ENCODE measurements at regions not wholly inside any gene's neighbourhood (a gene's known extent, or its start where the extent isn't known, plus 50 kb on each side); places are given as distances from the start of the nearest gene placed in this dataset.

- Histone ChIP-seq H3K4me3 (ENCODE audit: low read length) (no peak overlapping the region), H3K9me3 (ENCODE audit: control insufficient read depth, insufficient read depth, low read length) (no peaks in the 10 kb centered on the region), H3K27ac (ENCODE audit: low read length) (no peak overlapping the region), H3K36me3 (ENCODE audit: control insufficient read depth, insufficient read depth, low read length) (no peaks in the 10 kb centered on the region), H3K27me3 (ENCODE audit: control insufficient read depth, insufficient read depth, low read length) (no peaks in the 10 kb centered on the region), H3K4me1 (ENCODE audit: control insufficient read depth, insufficient read depth, low read length) (no peaks in the 10 kb centered on the region)
- no peak for DNase-seq
- peaks cover 16 to 21% of the 10 kb centered on the region in 2 donors for H3K27me3 Mint-ChIP-seq (ENCODE audit: low read depth in 2 of 2)
- H3K27ac Mint-ChIP-seq, result no peak overlapping the region
- no peak for ATAC-seq
- no peaks in the 10 kb centered on the region for H3K4me1 Mint-ChIP-seq
- no peak for TF ChIP-seq CTCF (IDR thresholded peaks at IDR 0.05)
- no peaks in the 10 kb centered on the region for H3K36me3 Mint-ChIP-seq
- no peak overlapping the region for H3K4me3 Mint-ChIP-seq
- H3K9me3 Mint-ChIP-seq, result no peaks in the 10 kb centered on the region
- intact Hi-C loops (cut with micrococcal nuclease), result no loop called here
- WGBS (ENCODE audit: insufficient coverage), result 89% methylated on average over 6 of the region's 6 CpGs
Measured at GRCh38 chr4:183783991-183784553, 121.0 kb upstream of the STOX2 start.

GRCh38 chr4:183788308-183788905, 116.7 kb upstream of the STOX2 start:
- no peak for TF ChIP-seq CTCF (IDR thresholded peaks at IDR 0.05)
- Histone ChIP-seq H3K27me3 (ENCODE audit: control insufficient read depth, insufficient read depth, low read length) (no peaks in the 10 kb centered on the region), H3K4me1 (ENCODE audit: control insufficient read depth, insufficient read depth, low read length) (no peaks in the 10 kb centered on the region), H3K9me3 (ENCODE audit: control insufficient read depth, insufficient read depth, low read length) (no peaks in the 10 kb centered on the region), H3K27ac (ENCODE audit: low read length) (no peak overlapping the region), H3K4me3 (ENCODE audit: low read length) (no peak overlapping the region), H3K36me3 (ENCODE audit: control insufficient read depth, insufficient read depth, low read length) (no peaks in the 10 kb centered on the region)
- DNase-seq (no peak), ATAC-seq (no peak)
- intact Hi-C loops (cut with micrococcal nuclease), result no loop called here
- 60% methylated on average over 3 of the region's 3 CpGs for WGBS (ENCODE audit: insufficient coverage)
- no peaks in the 10 kb centered on the region for H3K4me1 Mint-ChIP-seq
- H3K27me3 Mint-ChIP-seq (ENCODE audit: low read depth in 2 of 2), result peaks cover 15 to 22% of the 10 kb centered on the region in 2 donors
- peaks cover 0 to 5% of the 10 kb centered on the region in 2 donors for H3K9me3 Mint-ChIP-seq
- no peaks in the 10 kb centered on the region for H3K36me3 Mint-ChIP-seq
- H3K4me3 Mint-ChIP-seq, result no peak overlapping the region
- H3K27ac Mint-ChIP-seq, result no peak overlapping the region

DNA sequence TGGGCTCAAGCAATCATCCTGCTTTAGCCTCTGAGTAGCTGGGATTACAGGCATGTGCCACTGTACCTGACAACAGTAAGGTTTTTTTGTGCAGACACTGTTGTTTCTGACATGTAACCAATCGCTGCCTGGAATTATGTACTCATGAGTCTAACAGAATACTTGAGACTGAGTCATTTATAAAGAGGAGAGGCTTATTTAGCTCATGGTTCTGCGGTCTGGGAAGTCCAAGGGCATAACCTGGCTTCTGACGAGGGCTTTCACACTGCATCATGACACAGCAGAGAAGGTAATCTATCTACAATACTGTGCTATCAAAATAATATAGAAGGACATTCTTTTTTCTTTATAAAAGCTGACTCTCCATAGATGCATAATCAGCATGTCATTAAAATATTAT, 115.5 kb upstream of the STOX2 start:
- Histone ChIP-seq H3K4me3 (ENCODE audit: low read length) (no peak overlapping the region), H3K36me3 (ENCODE audit: control insufficient read depth, insufficient read depth, low read length) (no peaks in the 10 kb centered on the region), H3K9me3 (ENCODE audit: control insufficient read depth, insufficient read depth, low read length) (no peaks in the 10 kb centered on the region), H3K27ac (ENCODE audit: low read length) (no peak overlapping the region), H3K27me3 (ENCODE audit: control insufficient read depth, insufficient read depth, low read length) (no peaks in the 10 kb centered on the region), H3K4me1 (ENCODE audit: control insufficient read depth, insufficient read depth, low read length) (no peaks in the 10 kb centered on the region)
- Mint-ChIP-seq H3K36me3 (no peaks in the 10 kb centered on the region), H3K4me1 (no peaks in the 10 kb centered on the region), H3K27ac (no peak overlapping the region), H3K27me3 (ENCODE audit: low read depth in 2 of 2) (peaks cover 21 to 34% of the 10 kb centered on the region in 2 donors), H3K9me3 (peaks cover 0 to 5% of the 10 kb centered on the region in 2 donors), H3K4me3 (no peak overlapping the region)
- 82% methylated on average over 3 of the region's 3 CpGs for WGBS (ENCODE audit: insufficient coverage)
- intact Hi-C loops (cut with micrococcal nuclease), result no loop called here
- DNase-seq (no peak), ATAC-seq (no peak)
- TF ChIP-seq CTCF (IDR thresholded peaks at IDR 0.05), result no peak

GRCh38 chr4:183790661-183791060, 114.4 kb upstream of the STOX2 start:
- Mint-ChIP-seq H3K27ac (no peak overlapping the region), H3K36me3 (no peaks in the 10 kb centered on the region), H3K4me1 (no peaks in the 10 kb centered on the region), H3K27me3 (ENCODE audit: low read depth in 2 of 2) (peaks cover 28 to 44% of the 10 kb centered on the region in 2 donors), H3K9me3 (peaks cover 0 to 5% of the 10 kb centered on the region in 2 donors), H3K4me3 (no peak overlapping the region)
- no peaks in the 10 kb centered on the region for H3K4me1 ChIP-seq (ENCODE audit: control insufficient read depth, insufficient read depth, low read length)
- H3K36me3 ChIP-seq (ENCODE audit: control insufficient read depth, insufficient read depth, low read length), result no peaks in the 10 kb centered on the region
- H3K27ac ChIP-seq (ENCODE audit: low read length), result no peak overlapping the region
- WGBS (ENCODE audit: insufficient coverage), result 88% methylated on average over 4 of the region's 4 CpGs
- no peak overlapping the region for H3K4me3 ChIP-seq (ENCODE audit: low read length)
- DNase-seq (no peak), ATAC-seq (no peak)
- intact Hi-C loops (cut with micrococcal nuclease), result no loop called here
- H3K9me3 ChIP-seq (ENCODE audit: control insufficient read depth, insufficient read depth, low read length), result no peaks in the 10 kb centered on the region
- no peak for TF ChIP-seq CTCF (IDR thresholded peaks at IDR 0.05)
- no peaks in the 10 kb centered on the region for H3K27me3 ChIP-seq (ENCODE audit: control insufficient read depth, insufficient read depth, low read length)

Measured in natural killer cell (primary cell).